GM19035 (cell line): ENCODE measurements at regions not wholly inside any gene's neighbourhood (a gene's known extent, or its start where the extent isn't known, plus 50 kb on each side); places are given as distances from the start of the nearest gene placed in this dataset.
"Not testable (repeated sequence)": the region's sequence is repeated elsewhere in the genome, so short reads cannot be mapped to it uniquely, and the experiment has no call there.

Experiments used
- ATAC-seq: cut with Tn5 transposase; IDR thresholded peaks from one replicate; pipeline ENCODE4 v1.9.1; 2021; ENCODE audit not compliant: unreplicated experiment

GRCh38 chr10:78465431-78465830, 431.8 kb downstream of the RPS24 start:
- ATAC-seq, result no peak

- ATAC-seq, result no peak
These were observed 433.9 kb downstream of the RPS24 start for GRCh38 chr10:78467496-78468106.

- not testable (repeated sequence) for ATAC-seq
These were observed 435.1 kb downstream of the RPS24 start for GRCh38 chr10:78468731-78469130.

GRCh38 chr10:78470267-78471103, 436.8 kb downstream of the RPS24 start:
- ATAC-seq, result no peak

GRCh38 chr10:78471326-78471722, 437.7 kb downstream of the RPS24 start:
- ATAC-seq, result no peak

- ATAC-seq, result no peak
These were observed 438.3 kb downstream of the RPS24 start for GRCh38 chr10:78471723-78472550.

- ATAC-seq, result no peak
These were observed 438.9 kb downstream of the RPS24 start for GRCh38 chr10:78472551-78472890.

GRCh38 chr10:78473006-78473405, 439.3 kb downstream of the RPS24 start:
- no peak for ATAC-seq

- ATAC-seq, result no peak
These were observed 441.1 kb downstream of the RPS24 start for GRCh38 chr10:78474743-78475142.

GRCh38 chr10:78475437-78475836, 441.8 kb downstream of the RPS24 start:
- ATAC-seq, result no peak

- ATAC-seq, result no peak
These were observed 442.5 kb downstream of the RPS24 start for GRCh38 chr10:78476156-78476555.

GRCh38 chr10:78476844-78477243, 443.2 kb downstream of the RPS24 start:
- no peak for ATAC-seq

- no peak for ATAC-seq
These were observed 445.3 kb downstream of the RPS24 start for GRCh38 chr10:78478919-78479318.

- ATAC-seq, result no peak
These were observed 445.8 kb downstream of the RPS24 start for GRCh38 chr10:78479467-78479866.

GRCh38 chr10:78481842-78482241, 448.2 kb downstream of the RPS24 start:
- no peak for ATAC-seq

GRCh38 chr10:78483641-78484040, 450.0 kb downstream of the RPS24 start:
- ATAC-seq, result no peak

- no peak for ATAC-seq
These were observed 455.4 kb downstream of the RPS24 start for GRCh38 chr10:78489034-78489433.

- no peak for ATAC-seq
These were observed 458.1 kb downstream of the RPS24 start for GRCh38 chr10:78491812-78492211.

GRCh38 chr10:78492424-78492823, 458.8 kb downstream of the RPS24 start:
- no peak for ATAC-seq

GRCh38 chr10:78494179-78494578, 460.5 kb downstream of the RPS24 start:
- ATAC-seq, result no peak

GRCh38 chr10:78502210-78502936, 468.7 kb downstream of the RPS24 start:
- ATAC-seq, result no peak
